ENCODE measurements at regions not wholly inside any gene's neighbourhood (a gene's known extent, or its start where the extent isn't known, plus 50 kb on each side); places are given as distances from the start of the nearest gene placed in this dataset.

DNA sequence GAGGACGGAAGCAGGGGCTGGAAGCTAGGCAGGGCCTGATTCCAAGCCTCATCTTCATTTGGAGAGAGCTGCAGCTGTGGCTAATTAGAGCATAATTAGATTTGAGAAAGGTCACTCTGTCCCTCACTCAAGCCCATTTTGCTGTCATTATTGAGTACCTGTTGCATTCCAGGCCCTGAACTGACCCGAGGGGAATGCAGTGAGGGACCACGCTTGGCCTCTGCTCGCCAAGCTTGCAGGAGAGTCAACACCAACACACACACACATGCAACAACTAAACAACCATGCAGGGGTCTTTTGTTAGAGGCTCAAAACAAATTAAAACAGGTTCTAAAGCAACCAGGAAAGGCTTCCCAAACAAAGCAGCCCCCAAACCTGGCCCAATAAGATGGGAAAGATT lies 52.7 kb upstream of the MAMLD1 start:
- DNase-seq: no peak

DNA sequence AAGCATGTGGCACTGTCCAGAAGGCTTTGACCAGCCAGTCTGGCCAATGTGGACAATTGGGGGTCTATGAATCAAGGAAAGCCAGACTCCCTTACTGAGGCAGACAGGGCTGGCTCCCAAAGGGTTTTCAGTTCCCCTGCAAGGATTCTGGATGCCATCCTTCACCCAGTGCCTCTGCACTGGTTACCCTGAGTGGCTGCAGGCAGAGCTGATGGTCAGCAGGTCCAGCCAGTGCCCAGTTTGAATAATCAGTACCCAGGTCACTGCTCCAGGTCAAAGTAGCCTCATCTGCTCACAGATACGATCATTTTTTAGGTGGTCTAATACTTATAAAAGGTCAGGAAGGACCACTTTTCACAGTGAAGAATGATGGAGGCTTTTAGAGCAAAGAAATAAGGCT lies 52.2 kb upstream of the MAMLD1 start:
- DNase-seq: no peak

DNA sequence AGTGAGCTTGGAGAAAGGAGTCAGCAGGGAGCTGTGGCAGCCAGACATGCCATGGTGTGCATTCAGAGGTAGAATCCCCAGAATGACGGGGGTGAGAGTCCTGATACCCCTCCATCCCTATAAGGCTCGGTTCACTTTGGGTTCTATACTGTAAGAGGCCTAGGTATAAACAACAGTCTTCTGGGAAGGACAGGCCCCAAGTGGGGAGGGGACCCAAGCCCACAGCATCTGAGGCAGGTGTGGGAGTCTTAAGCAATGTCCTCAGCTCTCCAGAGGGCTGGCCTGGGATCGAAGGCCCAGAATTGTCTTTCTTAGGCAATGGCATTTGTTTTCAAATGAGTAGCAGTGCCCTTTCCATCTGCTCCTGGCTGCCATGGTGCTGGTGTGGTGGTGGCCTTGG lies 50.2 kb upstream of the MAMLD1 start:
- no peak for DNase-seq

Measured in CD4-positive, alpha-beta T cell treated with Interleukin-4 for 4 hours (primary cell).